MM.1S (cell line): ENCODE measurements at regions not wholly inside any gene's neighbourhood (a gene's known extent, or its start where the extent isn't known, plus 50 kb on each side); places are given as distances from the start of the nearest gene placed in this dataset.
"Not testable (repeated sequence)": the region's sequence is repeated elsewhere in the genome, so short reads cannot be mapped to it uniquely, and the experiment has no call there.

Source experiments
- DNase-seq: peaks from one replicate; pipeline ENCODE4 v3.0.0-alpha.2; 2015
- H2AFZ ChIP-seq: fragments of 300-600 bp; sonication (generic); 2 replicates; pipeline ENCODE4 v1.6.0; 2016; ENCODE audit warnings: antibody characterized with exemption, low read length
- H3F3A ChIP-seq: fragments of 300-600 bp; sonication (generic); 2 replicates; pipeline ENCODE4 v1.6.1; 2016; ENCODE audit warnings: mild to moderate bottlenecking, antibody characterized with exemption, low read length, moderate library complexity, mixed read lengths; ENCODE audit not compliant: insufficient read depth
- H3K27ac ChIP-seq: fragments of 300-600 bp; sonication (generic); 2 replicates; pipeline ENCODE4 v1.5.1; 2016; ENCODE audit warnings: mild to moderate bottlenecking, low read length
- H3K27me3 ChIP-seq: fragments of 300-600 bp; sonication (generic); replicated peaks from 2 replicates; pipeline ENCODE4 v1.6.0; 2016; ENCODE audit warnings: low read length; ENCODE audit not compliant: insufficient read depth
- H3K36me3 ChIP-seq: fragments of 300-600 bp; sonication (generic); replicated peaks from 2 replicates; pipeline ENCODE4 v1.6.1; 2016; ENCODE audit warnings: mild to moderate bottlenecking, low read length, mixed read lengths; ENCODE audit not compliant: insufficient read depth
- H3K4me1 ChIP-seq: fragments of 300-600 bp; sonication (generic); 2 replicates; pipeline ENCODE4 v1.6.1; 2016; ENCODE audit warnings: low read length, mixed read lengths
- H3K4me2 ChIP-seq: fragments of 300-600 bp; sonication (generic); 2 replicates; pipeline ENCODE4 v1.6.0; 2016; ENCODE audit warnings: low read depth, low read length
- H3K4me3 ChIP-seq: fragments of 300-600 bp; sonication (generic); 2 replicates; pipeline ENCODE4 v1.5.1; 2016; ENCODE audit warnings: low read length, mixed read lengths
- H3K79me2 ChIP-seq: fragments of 300-600 bp; sonication (generic); 2 replicates; pipeline ENCODE4 v1.6.1; 2016; ENCODE audit warnings: mixed run types, low read length, mixed read lengths
- H3K9ac ChIP-seq: fragments of 300-600 bp; sonication (generic); 2 replicates; pipeline ENCODE4 v1.6.1; 2016; ENCODE audit warnings: low read length, mixed read lengths
- H3K9me2 ChIP-seq: fragments of 300-600 bp; sonication (generic); replicated peaks from 2 replicates; pipeline ENCODE4 v1.6.1; 2016; ENCODE audit warnings: mild to moderate bottlenecking, low read length, mixed read lengths; ENCODE audit not compliant: insufficient read depth
- H3K9me3 ChIP-seq: fragments of 300-600 bp; sonication (generic); replicated peaks from 2 replicates; pipeline ENCODE4 v1.6.1; 2016; ENCODE audit warnings: mild to moderate bottlenecking, low read length, mixed read lengths; ENCODE audit not compliant: insufficient read depth
- H4K20me1 ChIP-seq: fragments of 300-600 bp; sonication (generic); 2 replicates; pipeline ENCODE4 v1.6.1; 2016; ENCODE audit warnings: mild to moderate bottlenecking, low read length, moderate library complexity, mixed read lengths; ENCODE audit not compliant: insufficient read depth
- EZH2 ChIP-seq: fragments of 300-600 bp; sonication (generic); optimal IDR thresholded peaks from 2 replicates; pipeline ENCODE3; 2017; ENCODE audit warnings: low read depth, mild to moderate bottlenecking, antibody characterized with exemption, low read length, mixed read lengths
- EZH2phosphoT487 ChIP-seq: fragments of 300-600 bp; sonication (generic); IDR thresholded peaks from 2 replicates; pipeline ENCODE4 v1.6.1; 2018; ENCODE audit warnings: antibody characterized with exemption, low read length
- TF ChIP-seq, protein P1 (sequence below): fragments of 300-600 bp; sonication (generic); IDR thresholded peaks from 2 replicates; pipeline ENCODE4 v1.5.1; 2016; ENCODE audit warnings: antibody characterized with exemption, low read length, mixed read lengths

DNA sequence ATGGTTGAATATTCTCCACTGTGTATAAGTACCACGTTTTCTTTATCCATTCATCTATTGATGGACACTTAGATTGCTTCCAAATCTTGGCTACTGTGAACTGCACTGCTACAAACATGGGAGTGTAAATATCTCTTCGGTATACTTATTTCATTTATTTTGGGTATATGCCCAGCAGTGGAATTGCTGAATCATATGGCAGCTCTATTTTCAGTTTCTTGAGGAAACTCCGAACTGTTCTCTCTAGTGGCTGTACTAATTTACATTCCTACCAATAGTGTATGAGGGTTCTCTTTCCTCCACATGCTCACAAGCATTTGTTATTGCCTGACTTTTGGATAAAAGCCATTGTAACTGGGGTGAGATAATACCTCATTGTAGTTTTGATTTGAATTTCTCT is 623.1 kb upstream of the LRFN5 start:
- DNase-seq, result no peak
- Histone ChIP-seq H3F3A (no peaks in the 10 kb centered on the region), H3K4me3 (no peak overlapping the region), H3K79me2 (no peaks in the 10 kb centered on the region), H3K9me3 (no peaks in the 10 kb centered on the region), H3K9me2 (no peaks in the 10 kb centered on the region), H3K4me1 (no peaks in the 10 kb centered on the region), H3K27me3 (no peaks in the 10 kb centered on the region), H2AFZ (no peak overlapping the region), H3K9ac (no peak overlapping the region), H4K20me1 (no peaks in the 10 kb centered on the region), H3K27ac (no peak overlapping the region), H3K4me2 (no peak overlapping the region), H3K36me3 (no peaks in the 10 kb centered on the region)
- TF ChIP-seq, protein P1, sequence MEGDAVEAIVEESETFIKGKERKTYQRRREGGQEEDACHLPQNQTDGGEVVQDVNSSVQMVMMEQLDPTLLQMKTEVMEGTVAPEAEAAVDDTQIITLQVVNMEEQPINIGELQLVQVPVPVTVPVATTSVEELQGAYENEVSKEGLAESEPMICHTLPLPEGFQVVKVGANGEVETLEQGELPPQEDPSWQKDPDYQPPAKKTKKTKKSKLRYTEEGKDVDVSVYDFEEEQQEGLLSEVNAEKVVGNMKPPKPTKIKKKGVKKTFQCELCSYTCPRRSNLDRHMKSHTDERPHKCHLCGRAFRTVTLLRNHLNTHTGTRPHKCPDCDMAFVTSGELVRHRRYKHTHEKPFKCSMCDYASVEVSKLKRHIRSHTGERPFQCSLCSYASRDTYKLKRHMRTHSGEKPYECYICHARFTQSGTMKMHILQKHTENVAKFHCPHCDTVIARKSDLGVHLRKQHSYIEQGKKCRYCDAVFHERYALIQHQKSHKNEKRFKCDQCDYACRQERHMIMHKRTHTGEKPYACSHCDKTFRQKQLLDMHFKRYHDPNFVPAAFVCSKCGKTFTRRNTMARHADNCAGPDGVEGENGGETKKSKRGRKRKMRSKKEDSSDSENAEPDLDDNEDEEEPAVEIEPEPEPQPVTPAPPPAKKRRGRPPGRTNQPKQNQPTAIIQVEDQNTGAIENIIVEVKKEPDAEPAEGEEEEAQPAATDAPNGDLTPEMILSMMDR, result no peak
- TF ChIP-seq EZH2phosphoT487, result no peak
- TF ChIP-seq EZH2, result no peak

DNA sequence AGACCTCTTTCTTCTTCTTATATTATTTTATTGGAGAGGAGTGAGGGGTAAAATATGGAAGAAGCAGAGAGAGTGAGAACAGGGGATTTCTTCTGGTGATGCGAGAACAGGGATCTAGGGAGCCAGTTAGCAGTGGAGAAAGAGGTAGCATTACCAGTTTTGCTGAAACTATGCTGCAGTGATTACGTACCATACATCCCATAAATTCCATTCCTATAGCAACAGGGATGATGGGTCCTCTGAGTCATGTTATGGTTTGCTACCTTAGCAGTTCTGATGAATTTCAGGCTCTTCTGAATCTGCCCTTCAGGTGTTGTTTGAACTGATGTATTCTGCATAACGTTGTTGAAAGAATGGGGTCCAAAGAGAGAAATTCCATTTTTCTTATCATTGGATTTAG is 625.4 kb upstream of the LRFN5 start:
- Histone ChIP-seq H4K20me1 (no peaks in the 10 kb centered on the region), H3K9me3 (no peaks in the 10 kb centered on the region), H3K79me2 (no peaks in the 10 kb centered on the region), H3K9me2 (no peaks in the 10 kb centered on the region), H3K4me1 (no peaks in the 10 kb centered on the region), H3K27me3 (no peaks in the 10 kb centered on the region), H3K9ac (no peak overlapping the region), H3K27ac (no peak overlapping the region), H3F3A (no peaks in the 10 kb centered on the region), H3K4me3 (no peak overlapping the region), H3K36me3 (no peaks in the 10 kb centered on the region), H2AFZ (no peak overlapping the region), H3K4me2 (no peak overlapping the region)
- TF ChIP-seq EZH2phosphoT487, result no peak
- no peak for TF ChIP-seq EZH2
- TF ChIP-seq, protein P1, result no peak
- DNase-seq, result no peak

DNA sequence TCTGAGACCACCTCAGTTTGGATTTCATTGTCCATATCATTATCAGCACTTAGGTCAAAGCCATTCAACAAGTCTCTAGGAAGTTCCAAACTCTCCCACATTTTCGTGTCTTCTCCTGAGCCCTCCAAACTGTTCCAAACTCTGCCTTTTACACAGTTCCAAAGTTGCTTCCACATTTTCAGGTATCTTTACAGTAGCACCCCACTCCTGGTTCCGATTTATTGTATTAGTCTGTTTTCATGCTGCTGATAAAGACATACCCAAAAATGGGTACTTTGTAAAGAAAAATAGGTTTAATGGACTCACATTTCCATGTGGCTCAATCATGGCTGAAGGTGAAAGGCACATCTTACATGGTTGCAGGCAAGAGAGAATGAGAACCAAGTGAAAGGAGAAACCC is 646.4 kb upstream of the LRFN5 start:
- DNase-seq, H3K27me3 ChIP-seq, H4K20me1 ChIP-seq, H3K27ac ChIP-seq, H3K9me3 ChIP-seq, H3K36me3 ChIP-seq, H3K4me1 ChIP-seq, H3F3A ChIP-seq, H3K79me2 ChIP-seq, H3K4me2 ChIP-seq, H2AFZ ChIP-seq, H3K9ac ChIP-seq, H3K9me2 ChIP-seq, H3K4me3 ChIP-seq: not testable (repeated sequence)

DNA sequence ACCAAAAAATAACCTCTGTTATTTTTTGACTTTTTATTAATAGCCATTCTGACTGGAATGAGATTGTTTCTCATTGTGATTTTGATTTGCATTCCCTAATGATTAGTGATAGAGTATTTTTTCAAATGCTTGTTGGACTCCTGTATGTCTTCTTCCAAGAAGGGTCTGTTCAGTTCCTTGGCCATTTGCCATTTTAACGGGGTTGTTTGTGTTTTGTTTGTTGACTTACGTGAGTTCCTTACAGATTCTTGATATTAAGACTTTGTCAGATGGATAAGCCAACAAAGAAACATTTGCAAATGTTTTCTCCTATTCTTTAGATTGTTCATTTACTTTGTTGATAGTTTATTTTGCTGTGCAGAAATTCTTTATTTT is 651.6 kb upstream of the LRFN5 start:
- Histone ChIP-seq H3K79me2 (no peaks in the 10 kb centered on the region), H3K9ac (no peak overlapping the region), H3K4me2 (no peak overlapping the region), H3K9me3 (no peaks in the 10 kb centered on the region), H4K20me1 (no peaks in the 10 kb centered on the region), H3K9me2 (no peaks in the 10 kb centered on the region), H3K4me3 (no peak overlapping the region), H3K27ac (no peak overlapping the region), H3F3A (no peaks in the 10 kb centered on the region), H3K36me3 (no peaks in the 10 kb centered on the region), H3K4me1 (no peaks in the 10 kb centered on the region), H2AFZ (no peak overlapping the region), H3K27me3 (no peaks in the 10 kb centered on the region)
- no peak for DNase-seq
- TF ChIP-seq EZH2phosphoT487 (no peak), EZH2 (no peak)
- TF ChIP-seq, protein P1, result no peak

DNA sequence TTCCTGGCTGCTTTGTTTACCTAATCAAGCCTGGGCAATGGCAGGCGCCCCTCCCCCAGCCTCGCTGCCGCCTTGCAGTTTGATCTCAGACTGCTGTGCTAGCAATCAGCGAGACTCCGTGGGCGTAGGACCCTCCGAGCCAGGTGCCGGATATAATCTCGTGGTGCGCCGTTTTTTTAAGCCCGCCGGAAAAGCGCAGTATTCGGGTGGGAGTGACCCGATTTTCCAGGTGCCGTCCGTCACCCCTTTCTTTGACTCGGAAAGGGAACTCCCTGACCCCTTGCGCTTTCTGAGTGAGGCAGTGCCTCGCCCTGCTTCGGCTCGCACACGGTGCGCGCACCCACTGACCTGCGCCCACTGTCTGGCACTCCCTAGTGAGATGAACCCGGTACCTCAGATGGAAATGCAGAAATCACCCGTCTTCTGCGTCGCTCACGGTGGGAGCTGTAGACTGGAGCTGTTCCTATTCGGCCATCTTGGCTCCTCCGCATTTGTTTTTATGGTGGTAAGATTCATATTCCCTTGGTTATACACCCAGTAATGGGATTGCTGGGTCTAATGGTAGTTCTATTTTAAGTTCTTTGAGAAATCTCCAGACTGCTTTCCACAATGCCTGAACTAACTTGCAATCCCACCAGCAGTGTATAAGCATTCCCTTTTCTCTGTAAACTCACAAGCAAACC is 652.1 kb upstream of the LRFN5 start:
- H3K36me3 ChIP-seq, H3K9me2 ChIP-seq, H4K20me1 ChIP-seq, DNase-seq, H3K27ac ChIP-seq, H3K4me1 ChIP-seq, H2AFZ ChIP-seq, H3K27me3 ChIP-seq, H3K4me3 ChIP-seq, H3K79me2 ChIP-seq, H3K9me3 ChIP-seq, H3K9ac ChIP-seq, H3F3A ChIP-seq, H3K4me2 ChIP-seq: not testable (repeated sequence)
